Trophoblast cell (in vitro differentiated cells and primary cell): ENCODE measurements at regions not wholly inside any gene's neighbourhood (a gene's known extent, or its start where the extent isn't known, plus 50 kb on each side); places are given as distances from the start of the nearest gene placed in this dataset.
"Not testable (repeated sequence)": the region's sequence is repeated elsewhere in the genome, so short reads cannot be mapped to it uniquely, and the experiment has no call there.

Source experiments
- DNase-seq, 2 donors: peaks; one replicate each; pipeline ENCODE4 v3.0.0-alpha.2; 2016
- H2AFZ ChIP-seq: 2 replicates; pipeline ENCODE4 v1.6.1; 2013; ENCODE audit warnings: low read length, moderate library complexity, mild to moderate bottlenecking; ENCODE audit not compliant: insufficient read depth, poor library complexity
- H2AK5ac ChIP-seq: 2 replicates; pipeline ENCODE4 v1.6.1; 2013; ENCODE audit warnings: mild to moderate bottlenecking, low read length
- H2BK120ac ChIP-seq: 2 replicates; pipeline ENCODE4 v1.6.1; 2013; ENCODE audit warnings: low read length, mild to moderate bottlenecking, moderate library complexity; ENCODE audit not compliant: insufficient read depth, poor library complexity
- H2BK12ac ChIP-seq: 2 replicates; pipeline ENCODE4 v1.6.1; 2013; ENCODE audit warnings: mild to moderate bottlenecking, low read length, moderate library complexity
- H2BK5ac ChIP-seq: 2 replicates; pipeline ENCODE4 v1.6.1; 2013; ENCODE audit warnings: low read length, low read depth, moderate library complexity, mild to moderate bottlenecking; ENCODE audit not compliant: poor library complexity
- H3K14ac ChIP-seq: 2 replicates; pipeline ENCODE4 v1.6.1; 2013; ENCODE audit warnings: mild to moderate bottlenecking, low read length
- H3K18ac ChIP-seq: 2 replicates; pipeline ENCODE4 v1.6.1; 2013; ENCODE audit warnings: mild to moderate bottlenecking, low read length
- H3K23ac ChIP-seq: 2 replicates; pipeline ENCODE4 v1.6.1; 2013; ENCODE audit warnings: low read length
- H3K27ac ChIP-seq: 2 replicates; pipeline ENCODE4 v1.5.1; 2013; ENCODE audit warnings: low read depth, mild to moderate bottlenecking, inconsistent platforms, low read length, moderate library complexity
- H3K27me3 ChIP-seq: 2 replicates; pipeline ENCODE4 v1.6.1; 2013; ENCODE audit warnings: inconsistent platforms, mild to moderate bottlenecking, low read length, moderate library complexity; ENCODE audit not compliant: insufficient read depth
- H3K36me3 ChIP-seq, 2 experiments: 1 replicate in 1 of 2; 2 replicates in 1 of 2; pipeline ENCODE4 v1.6.1; 2013; ENCODE audit warnings: low read length in 2 of 2, mild to moderate bottlenecking in 2 of 2, moderate library complexity in 1 of 2; ENCODE audit not compliant: insufficient read depth in 2 of 2, control insufficient read depth in 1 of 2
- H3K4ac ChIP-seq: 2 replicates; pipeline ENCODE4 v1.6.1; 2013; ENCODE audit warnings: low read depth, mild to moderate bottlenecking, low read length, moderate library complexity
- H3K4me1 ChIP-seq, 2 experiments: 1 replicate in 1 of 2; 2 replicates in 1 of 2; pipeline ENCODE4 v1.6.1; 2013; ENCODE audit warnings: low read length in 2 of 2, mild to moderate bottlenecking in 2 of 2, moderate library complexity in 1 of 2; ENCODE audit not compliant: insufficient read depth in 2 of 2, control insufficient read depth in 1 of 2
- H3K4me2 ChIP-seq: 2 replicates; pipeline ENCODE4 v1.6.1; 2013; ENCODE audit warnings: inconsistent platforms, mild to moderate bottlenecking, low read length, moderate library complexity
- H3K4me3 ChIP-seq: 2 replicates; pipeline ENCODE4 v1.5.1; 2013; ENCODE audit warnings: mild to moderate bottlenecking, low read depth, low read length, inconsistent platforms
- H3K79me1 ChIP-seq: one replicate; pipeline ENCODE4 v1.6.1; 2013; ENCODE audit warnings: low read length
- H3K79me2 ChIP-seq: 2 replicates; pipeline ENCODE4 v1.6.1; 2013; ENCODE audit warnings: low read length, mild to moderate bottlenecking; ENCODE audit not compliant: control insufficient read depth, insufficient read depth, poor library complexity
- H3K9ac ChIP-seq: 2 replicates; pipeline ENCODE4 v1.6.1; 2013; ENCODE audit warnings: mild to moderate bottlenecking, low read length
- H3K9me3 ChIP-seq: 2 replicates; pipeline ENCODE4 v1.6.1; 2013; ENCODE audit warnings: low read depth, mild to moderate bottlenecking, control low read depth, inconsistent platforms, low read length; ENCODE audit not compliant: insufficient read depth
- H4K12ac ChIP-seq: 2 replicates; pipeline ENCODE4 v1.6.1; 2013; ENCODE audit warnings: low read depth, mild to moderate bottlenecking, low read length, moderate library complexity
- H4K8ac ChIP-seq: 2 replicates; pipeline ENCODE4 v1.6.1; 2013; ENCODE audit warnings: low read depth, mild to moderate bottlenecking, low read length, moderate library complexity
- H4K91ac ChIP-seq: one replicate; pipeline ENCODE4 v1.6.1; 2013; ENCODE audit warnings: low read depth, mild to moderate bottlenecking, low read length, moderate library complexity
- WGBS: extraction: QIAGEN DNeasy Blood & Tissue Kit; methylation state at CpG from one replicate; pipeline ENCODE4 v1.1.7; 2013; ENCODE audit warnings: missing lambda C conversion rate; ENCODE audit not compliant: insufficient read length, insufficient coverage; ENCODE audit errors: extremely low coverage; 5-methylcytosine and 5-hydroxymethylcytosine counted together

DNA sequence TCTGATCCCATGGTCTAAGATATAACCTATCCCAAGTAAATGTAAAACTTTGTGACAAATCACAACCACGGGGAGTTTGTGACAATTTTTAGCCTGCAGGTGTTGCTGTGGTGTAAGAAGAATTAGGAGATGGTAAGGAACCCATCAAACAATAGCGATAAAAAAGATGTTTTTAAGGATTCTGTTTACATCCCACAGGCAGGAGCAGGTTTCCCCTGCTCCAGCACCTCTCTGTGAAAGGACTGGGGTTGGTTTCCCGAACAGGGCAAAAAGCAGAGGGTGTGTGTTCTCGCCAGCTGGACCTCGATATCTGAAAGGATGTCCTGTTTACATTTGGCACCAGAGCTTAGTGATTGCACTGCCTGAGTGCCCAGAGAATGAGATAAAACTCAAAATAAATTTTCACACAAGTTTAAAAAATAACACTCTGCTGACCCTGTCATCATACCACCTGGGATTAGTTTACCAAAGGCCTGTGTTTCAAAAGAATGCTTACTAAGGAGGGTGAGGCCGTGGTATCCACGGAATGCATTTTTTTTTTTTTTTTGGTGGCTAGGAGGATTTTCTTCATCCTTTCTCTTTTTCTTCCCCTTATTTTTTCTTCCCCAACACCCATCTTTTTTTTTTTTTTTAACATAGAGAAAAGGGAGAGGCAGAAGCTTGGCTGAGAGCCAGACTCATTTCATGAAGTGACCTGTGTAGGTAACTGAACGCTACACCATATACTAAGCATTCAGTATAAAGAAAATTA is 151.8 kb upstream of the DPH6 start:
- Histone ChIP-seq H4K12ac (peak overlapping the region; percentile 80), H3K79me2 (no peaks in the 10 kb centered on the region), H2BK5ac (peak overlapping the region; percentile 84), H3K27me3 (no peaks in the 10 kb centered on the region), H3K14ac (peak overlapping the region; percentile 96), H3K4me2 (peak overlapping the region; percentile 45), H3K4me1 (peaks cover 2 to 15% of the 10 kb centered on the region in 2 experiments), H3K4ac (peak overlapping the region; percentile 46), H4K91ac (peak overlapping the region; percentile 96), H3K23ac (no peak overlapping the region), H4K8ac (peak overlapping the region; percentile 90), H3K79me1 (peaks cover 13% of the 10 kb centered on the region), H2BK12ac (peak overlapping the region; percentile 99), H2AFZ (peak overlapping the region; percentile 78), H3K27ac (peak overlapping the region; percentile 92), H3K9me3 (no peaks in the 10 kb centered on the region), H3K18ac (peak overlapping the region; percentile 94), H2AK5ac (peak overlapping the region; percentile 89), H2BK120ac (peak overlapping the region; percentile 88), H3K4me3 (no peak overlapping the region), H3K36me3 (no peaks in the 10 kb centered on the region), H3K9ac (peak overlapping the region; percentile 52)
- peak; percentile 2 to 54 for DNase-seq
- no CpG with 5 or more reads among the region's 8 CpGs for WGBS

DNA sequence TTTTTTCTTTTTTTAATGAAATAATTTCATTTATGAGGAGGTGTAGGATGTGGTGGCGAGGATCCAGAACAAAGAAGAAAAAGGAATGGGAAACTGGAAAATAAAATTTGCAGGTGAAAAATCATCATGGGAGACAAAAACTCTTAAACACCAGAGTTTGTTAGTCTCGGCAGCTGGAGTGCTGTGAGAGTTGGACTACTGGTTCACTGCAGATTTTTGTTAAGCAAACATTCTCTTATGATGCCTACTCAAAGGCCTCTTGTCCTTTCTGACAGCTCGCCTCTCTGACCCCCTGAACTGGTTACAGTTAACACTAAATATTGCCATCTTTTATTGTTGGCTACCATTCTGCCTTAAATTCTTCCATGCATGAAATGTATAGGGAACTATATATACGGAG is 152.4 kb upstream of the DPH6 start:
- no peaks in the 10 kb centered on the region for H3K36me3 ChIP-seq
- H4K12ac ChIP-seq: no peak overlapping the region
- H3K79me2 ChIP-seq: no peaks in the 10 kb centered on the region
- no peak overlapping the region for H3K4me3 ChIP-seq
- H3K18ac ChIP-seq: no peak overlapping the region
- H2BK12ac ChIP-seq: peak overlapping the region; percentile 90
- no peak overlapping the region for H4K8ac ChIP-seq
- no peak overlapping the region for H3K4ac ChIP-seq
- H3K23ac ChIP-seq: no peak overlapping the region
- H3K4me1 ChIP-seq: peaks cover 2 to 15% of the 10 kb centered on the region in 2 experiments
- peaks cover 14% of the 10 kb centered on the region for H3K79me1 ChIP-seq
- no peak for DNase-seq
- WGBS: no CpG with 5 or more reads among the region's 4 CpGs
- peak overlapping the region; percentile 54 for H4K91ac ChIP-seq
- no peak overlapping the region for H2AFZ ChIP-seq
- H3K14ac ChIP-seq: no peak overlapping the region
- H2AK5ac ChIP-seq: no peak overlapping the region
- peak overlapping the region; percentile 68 for H3K27ac ChIP-seq
- no peak overlapping the region for H3K4me2 ChIP-seq
- H3K9me3 ChIP-seq: no peaks in the 10 kb centered on the region
- H2BK5ac ChIP-seq: no peak overlapping the region
- H3K9ac ChIP-seq: no peak overlapping the region
- H2BK120ac ChIP-seq: no peak overlapping the region
- no peaks in the 10 kb centered on the region for H3K27me3 ChIP-seq

DNA sequence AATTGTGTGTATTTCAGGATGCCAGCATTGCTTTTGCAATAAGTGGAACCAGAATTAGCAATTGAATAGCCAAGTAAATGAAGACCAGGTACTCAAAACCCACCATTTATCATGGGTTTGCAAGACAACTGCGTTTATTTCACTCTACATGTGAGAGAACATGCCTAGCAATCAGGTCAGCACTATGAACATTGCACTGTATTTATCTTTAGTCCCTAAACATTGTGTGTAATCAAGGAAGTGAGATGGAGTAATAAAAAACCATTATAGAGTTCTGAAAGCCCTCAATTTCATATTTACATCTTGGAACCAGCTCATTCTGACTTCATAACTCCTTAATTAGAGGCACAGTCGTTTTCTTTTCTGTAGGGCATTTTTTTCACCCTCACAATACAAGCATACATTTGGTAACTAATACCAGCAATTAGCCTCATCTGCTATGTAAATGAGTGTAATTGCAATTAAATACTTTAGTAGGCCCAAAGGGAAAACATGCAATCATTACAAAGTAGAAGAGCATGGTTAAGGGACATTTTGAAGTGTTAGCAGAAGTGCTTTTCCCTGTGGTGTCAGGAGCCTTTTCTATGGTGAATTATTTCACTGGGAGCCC is 153.1 kb upstream of the DPH6 start:
- no peaks in the 10 kb centered on the region for H3K79me2 ChIP-seq
- no peak overlapping the region for H3K4me2 ChIP-seq
- no peak overlapping the region for H3K27ac ChIP-seq
- no peaks in the 10 kb centered on the region for H3K9me3 ChIP-seq
- no peak overlapping the region for H3K4ac ChIP-seq
- WGBS: no CpG with 5 or more reads among the region's 2 CpGs
- H3K79me1 ChIP-seq: peaks cover 14% of the 10 kb centered on the region
- no peak overlapping the region for H2BK5ac ChIP-seq
- no peak overlapping the region for H4K91ac ChIP-seq
- no peak overlapping the region for H3K18ac ChIP-seq
- H3K36me3 ChIP-seq: no peaks in the 10 kb centered on the region
- H3K27me3 ChIP-seq: no peaks in the 10 kb centered on the region
- H3K14ac ChIP-seq: no peak overlapping the region
- no peak overlapping the region for H4K12ac ChIP-seq
- no peak for DNase-seq
- no peak overlapping the region for H3K9ac ChIP-seq
- H3K23ac ChIP-seq: no peak overlapping the region
- no peak overlapping the region for H4K8ac ChIP-seq
- no peak overlapping the region for H2BK12ac ChIP-seq
- no peak overlapping the region for H2AFZ ChIP-seq
- peaks cover 2 to 15% of the 10 kb centered on the region in 2 experiments for H3K4me1 ChIP-seq
- H3K4me3 ChIP-seq: no peak overlapping the region
- H2BK120ac ChIP-seq: no peak overlapping the region
- H2AK5ac ChIP-seq: no peak overlapping the region

DNA sequence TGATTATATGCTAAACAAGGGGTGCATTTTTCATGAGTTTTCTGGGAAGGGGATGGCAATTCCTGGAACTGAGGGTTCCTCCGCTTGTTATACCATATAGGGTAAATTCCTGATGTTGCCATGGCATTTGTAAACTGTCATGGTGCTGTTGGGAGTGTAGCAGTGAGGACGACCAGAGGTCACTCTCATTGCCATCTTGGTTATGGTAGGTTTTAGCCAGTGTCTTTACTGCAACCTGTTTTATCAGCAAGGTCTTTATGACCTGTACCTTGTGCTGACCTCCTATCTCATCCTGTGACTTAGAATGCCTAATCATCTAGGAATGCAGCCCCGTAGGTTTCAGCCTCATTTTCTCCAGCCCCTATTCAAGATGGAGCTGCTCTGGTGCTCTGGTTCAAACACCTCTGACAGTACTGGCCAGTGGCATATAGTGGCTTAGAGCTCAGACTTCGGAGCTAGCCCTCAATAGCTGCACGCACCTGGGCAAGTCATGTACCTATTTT is 154.2 kb upstream of the DPH6 start:
- H3K23ac ChIP-seq, H2BK12ac ChIP-seq, H3K27ac ChIP-seq, H3K4me2 ChIP-seq, H3K27me3 ChIP-seq, H2BK120ac ChIP-seq, H3K36me3 ChIP-seq, H2AK5ac ChIP-seq, H4K91ac ChIP-seq, H3K9ac ChIP-seq, H4K8ac ChIP-seq, H3K4me3 ChIP-seq, H2BK5ac ChIP-seq, H2AFZ ChIP-seq, H3K4ac ChIP-seq, H3K18ac ChIP-seq, H3K14ac ChIP-seq, H4K12ac ChIP-seq, H3K79me2 ChIP-seq, H3K9me3 ChIP-seq: not testable (repeated sequence)
- Histone ChIP-seq H3K4me1 (peaks cover 2 to 17% of the 10 kb centered on the region in 2 experiments), H3K79me1 (peaks cover 15% of the 10 kb centered on the region)
- no CpG with 5 or more reads among the region's 5 CpGs for WGBS
- DNase-seq: peak; percentile 71 to 81
